ENCODE measurements at regions not wholly inside any gene's neighbourhood (a gene's known extent, or its start where the extent isn't known, plus 50 kb on each side); places are given as distances from the start of the nearest gene placed in this dataset.

DNA sequence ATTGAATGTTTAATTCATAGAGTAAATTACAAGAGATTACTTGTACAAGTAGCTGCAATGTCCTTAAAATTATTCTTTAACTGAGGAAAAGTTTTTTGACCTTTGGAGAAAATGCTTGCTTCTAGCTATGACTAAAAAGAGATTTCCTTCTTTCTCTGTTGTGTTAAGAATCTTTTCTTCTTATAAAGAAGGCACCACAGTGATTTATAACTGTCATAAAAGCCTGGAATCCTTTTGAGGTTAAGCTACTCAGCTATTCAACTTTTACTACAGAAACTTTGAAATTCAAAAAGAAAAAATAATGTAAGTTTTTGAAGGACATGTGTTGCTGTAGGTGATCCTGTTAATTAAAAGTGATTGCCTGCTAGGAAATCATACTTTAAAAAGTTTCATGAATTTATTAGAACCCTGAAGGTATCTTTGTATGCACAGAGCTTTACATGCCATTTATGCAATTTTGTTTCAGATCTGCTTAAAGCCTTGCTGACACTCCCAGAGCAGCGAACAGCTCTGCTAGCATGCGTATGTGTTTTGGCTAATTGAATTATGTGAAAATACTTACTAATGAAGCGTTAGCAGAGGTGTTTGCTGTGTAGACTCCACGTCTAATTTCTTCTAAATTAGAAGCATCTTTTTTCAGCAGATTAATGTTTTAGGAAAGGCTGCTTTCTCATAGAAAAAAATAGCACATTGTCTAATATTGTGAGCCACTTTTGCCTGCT, 94.7 kb upstream of the SMYD2 start:
- DNase-seq: no peak
- intact Hi-C loops (cut with DNase I): no loop called here
- Histone ChIP-seq H3K4me3 (no peak overlapping the region), H3K9me3 (replicated peaks in 1 of 3) (no peaks in the 10 kb centered on the region), H3K27ac (no peak overlapping the region), H3K36me3 (replicated peaks in 1 of 2) (no peaks in the 10 kb centered on the region), H3K4me1 (replicated peaks in 1 of 2) (peaks cover 4% of the 10 kb centered on the region in 2 donors), H3K27me3 (peaks cover 41% of the 10 kb centered on the region)
- 55 to 68% (median 60%) methylated on average over 4 of the region's 4 CpGs for WGBS, 4 donors
- TF ChIP-seq, protein P1, sequence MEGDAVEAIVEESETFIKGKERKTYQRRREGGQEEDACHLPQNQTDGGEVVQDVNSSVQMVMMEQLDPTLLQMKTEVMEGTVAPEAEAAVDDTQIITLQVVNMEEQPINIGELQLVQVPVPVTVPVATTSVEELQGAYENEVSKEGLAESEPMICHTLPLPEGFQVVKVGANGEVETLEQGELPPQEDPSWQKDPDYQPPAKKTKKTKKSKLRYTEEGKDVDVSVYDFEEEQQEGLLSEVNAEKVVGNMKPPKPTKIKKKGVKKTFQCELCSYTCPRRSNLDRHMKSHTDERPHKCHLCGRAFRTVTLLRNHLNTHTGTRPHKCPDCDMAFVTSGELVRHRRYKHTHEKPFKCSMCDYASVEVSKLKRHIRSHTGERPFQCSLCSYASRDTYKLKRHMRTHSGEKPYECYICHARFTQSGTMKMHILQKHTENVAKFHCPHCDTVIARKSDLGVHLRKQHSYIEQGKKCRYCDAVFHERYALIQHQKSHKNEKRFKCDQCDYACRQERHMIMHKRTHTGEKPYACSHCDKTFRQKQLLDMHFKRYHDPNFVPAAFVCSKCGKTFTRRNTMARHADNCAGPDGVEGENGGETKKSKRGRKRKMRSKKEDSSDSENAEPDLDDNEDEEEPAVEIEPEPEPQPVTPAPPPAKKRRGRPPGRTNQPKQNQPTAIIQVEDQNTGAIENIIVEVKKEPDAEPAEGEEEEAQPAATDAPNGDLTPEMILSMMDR (IDR thresholded peaks at IDR 0.05): no peak
- TF ChIP-seq POLR2A (IDR thresholded peaks at IDR 0.05): no peak

DNA sequence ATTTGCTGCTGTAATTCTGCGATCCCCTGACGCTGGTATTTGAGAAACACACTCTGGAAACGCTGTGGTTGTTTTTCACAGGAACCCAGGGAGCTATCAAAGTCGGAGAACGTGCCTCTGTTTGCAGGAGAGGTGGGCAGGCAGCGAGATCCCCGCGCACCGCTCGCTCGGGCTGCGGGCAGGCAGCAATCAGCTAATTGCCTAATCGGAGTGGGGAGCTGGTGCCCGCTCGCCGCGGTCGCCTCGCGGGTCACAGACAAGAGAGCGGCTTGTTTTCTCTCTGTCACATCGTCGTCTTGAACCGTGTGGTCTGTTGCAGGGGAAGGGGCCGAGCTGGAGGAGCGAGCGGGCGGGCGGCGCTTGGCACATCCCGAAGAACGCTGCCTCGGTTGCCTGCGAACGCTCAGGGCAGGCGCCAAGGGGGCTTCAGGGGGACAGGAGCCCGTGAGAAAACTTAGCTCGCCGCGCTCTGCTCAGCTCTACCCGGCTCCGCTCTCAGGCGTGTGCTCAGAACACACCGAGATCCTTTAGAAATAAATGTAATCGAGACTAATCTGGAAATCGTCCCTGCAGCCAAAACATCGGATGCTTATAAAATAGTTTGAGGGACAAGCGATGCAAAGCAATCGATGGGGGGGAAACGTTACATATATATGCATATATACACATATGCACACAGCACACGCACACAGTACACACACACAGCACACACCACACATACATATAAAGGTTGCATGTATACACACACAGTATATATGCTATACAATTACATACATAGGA, 93.6 kb upstream of the SMYD2 start:
- H3K27me3 ChIP-seq: peaks cover 41% of the 10 kb centered on the region
- no peaks in the 10 kb centered on the region for H3K9me3 ChIP-seq (replicated peaks in 1 of 3)
- no peak for TF ChIP-seq POLR2A (IDR thresholded peaks at IDR 0.05)
- TF ChIP-seq, protein P1 (IDR thresholded peaks at IDR 0.05): no peak
- no peak for DNase-seq
- peak overlapping the region in 1 of 4 donors; percentile 16 for H3K4me3 ChIP-seq
- WGBS, 4 donors: 7 to 14% (median 9%) methylated on average over 30 to 51 of the region's 51 CpGs
- H3K27ac ChIP-seq: no peak overlapping the region
- peaks cover 4% of the 10 kb centered on the region in 2 donors for H3K4me1 ChIP-seq (replicated peaks in 1 of 2)
- intact Hi-C loops (cut with DNase I): no loop called here
- no peaks in the 10 kb centered on the region for H3K36me3 ChIP-seq (replicated peaks in 1 of 2)

DNA sequence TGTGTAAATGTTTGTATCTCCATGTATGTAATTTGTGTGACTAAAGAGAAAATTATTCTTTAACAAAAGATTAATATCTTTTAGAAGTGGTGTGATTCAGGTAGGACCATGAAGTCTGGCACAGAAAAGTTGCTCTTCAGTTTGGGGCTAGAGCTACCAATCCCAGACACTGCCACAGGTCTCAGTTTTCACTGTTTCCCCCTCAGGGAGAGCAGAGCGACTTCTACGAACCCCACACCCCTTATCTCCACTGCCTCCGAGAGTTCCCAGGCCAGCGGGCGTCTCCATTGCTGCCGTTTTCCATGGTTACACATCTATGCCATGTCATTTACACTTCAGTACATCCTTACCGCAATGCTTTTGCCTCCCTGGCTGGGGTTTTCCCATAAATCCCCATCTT, 93.0 kb upstream of the SMYD2 start:
- TF ChIP-seq POLR2A (IDR thresholded peaks at IDR 0.05): no peak
- TF ChIP-seq, protein P1 (IDR thresholded peaks at IDR 0.05): no peak
- H3K36me3 ChIP-seq (replicated peaks in 1 of 2): no peaks in the 10 kb centered on the region
- no peaks in the 10 kb centered on the region for H3K9me3 ChIP-seq (replicated peaks in 1 of 3)
- peaks cover 4% of the 10 kb centered on the region in 2 donors for H3K4me1 ChIP-seq (replicated peaks in 1 of 2)
- no peak overlapping the region for H3K27ac ChIP-seq
- peaks cover 41% of the 10 kb centered on the region for H3K27me3 ChIP-seq
- WGBS, 4 donors: 45 to 91% (median 59%) methylated on average over 7 of the region's 7 CpGs
- H3K4me3 ChIP-seq: no peak overlapping the region
- intact Hi-C loops (cut with DNase I): no loop called here
- DNase-seq: no peak

DNA sequence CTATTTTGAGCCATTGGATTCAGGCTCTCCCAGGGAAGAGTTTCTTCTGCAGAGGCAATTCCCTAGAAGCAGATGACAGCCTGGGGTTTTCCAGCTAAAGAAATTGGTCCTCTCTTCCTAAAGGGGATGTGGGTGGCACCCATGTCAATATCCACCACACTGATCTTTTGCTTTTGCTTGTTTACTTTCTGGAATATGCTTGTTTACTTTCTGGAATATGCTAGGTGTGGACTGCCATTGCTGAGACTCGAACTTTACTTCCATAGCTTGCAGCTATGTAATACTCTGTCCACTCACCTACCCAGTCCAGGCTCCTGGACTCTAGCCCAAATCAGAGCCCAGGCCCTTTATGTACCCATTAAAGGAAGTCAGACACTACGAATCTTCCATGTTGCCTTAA, 92.1 kb upstream of the SMYD2 start:
- Histone ChIP-seq H3K4me3 (no peak overlapping the region), H3K27me3 (peaks cover 41% of the 10 kb centered on the region), H3K4me1 (replicated peaks in 1 of 2) (peaks cover 4% of the 10 kb centered on the region in 2 donors), H3K9me3 (replicated peaks in 1 of 3) (no peaks in the 10 kb centered on the region), H3K27ac (no peak overlapping the region), H3K36me3 (replicated peaks in 1 of 2) (no peaks in the 10 kb centered on the region)
- no peak for DNase-seq
- TF ChIP-seq POLR2A (IDR thresholded peaks at IDR 0.05): no peak
- TF ChIP-seq, protein P1 (IDR thresholded peaks at IDR 0.05): no peak
- intact Hi-C loops (cut with DNase I): no loop called here
- 69 to 88% (median 83%) methylated on average over 2 of the region's 2 CpGs for WGBS, 4 donors

Measured in adrenal gland (tissue), 9 donors.